Liver (tissue), 8 donors: ENCODE measurements at regions not wholly inside any gene's neighbourhood (a gene's known extent, or its start where the extent isn't known, plus 50 kb on each side); places are given as distances from the start of the nearest gene placed in this dataset.

Source experiments
- DNase-seq: peaks from one replicate; pipeline ENCODE4 v3.0.0-alpha.2; 2017; ENCODE audit warnings: low spot score
- H3K27ac ChIP-seq, 2 donors: one replicate each; pipeline ENCODE4 v1.7.0; 2013; ENCODE audit warnings: inconsistent platforms in 2 of 2, low read length in 2 of 2, control low read depth in 1 of 2, low read depth in 1 of 2, mild to moderate bottlenecking in 1 of 2
- H3K27me3 ChIP-seq, 4 donors: one replicate each; pipeline versions ENCODE4 v1.6.1 to v1.7.0; 2013; ENCODE audit warnings: low read length in 3 of 4, inconsistent platforms in 1 of 4, mild to moderate bottlenecking in 1 of 4, moderate library complexity in 1 of 4; ENCODE audit not compliant: control insufficient read depth in 4 of 4, insufficient read depth in 4 of 4
- H3K36me3 ChIP-seq, 4 donors: one replicate each; pipeline versions ENCODE4 v1.6.1 to v1.7.0; 2013; ENCODE audit warnings: low read length in 3 of 4, mild to moderate bottlenecking in 3 of 4, low read depth in 1 of 4, moderate library complexity in 1 of 4; ENCODE audit not compliant: control insufficient read depth in 4 of 4, insufficient read depth in 3 of 4
- H3K4me1 ChIP-seq, 4 donors: one replicate each; pipeline versions ENCODE4 v1.6.1 to v1.7.0; 2013; ENCODE audit warnings: low read length in 3 of 4, mild to moderate bottlenecking in 3 of 4, moderate library complexity in 1 of 4; ENCODE audit not compliant: control insufficient read depth in 4 of 4, insufficient read depth in 4 of 4
- H3K4me3 ChIP-seq, 3 donors: one replicate each; pipeline versions ENCODE4 v1.6.1 to v1.7.0; 2013; ENCODE audit warnings: low read length in 3 of 3, control low read depth in 1 of 3, low read depth in 1 of 3, mild to moderate bottlenecking in 1 of 3
- H3K9ac ChIP-seq, 2 donors: one replicate each; pipeline ENCODE4 v1.7.0; 2013; ENCODE audit warnings: low read length in 2 of 2, mild to moderate bottlenecking in 2 of 2, moderate library complexity in 2 of 2, control low read depth in 1 of 2, low read depth in 1 of 2
- H3K9me3 ChIP-seq, 4 donors: one replicate each; pipeline versions ENCODE4 v1.6.1 to v1.7.0; 2013; ENCODE audit warnings: low read length in 3 of 4; ENCODE audit not compliant: control insufficient read depth in 4 of 4
- FOXA1 ChIP-seq: IDR thresholded peaks from 2 replicates; pipeline ENCODE4 v1.6.1; 2016; ENCODE audit warnings: antibody characterized with exemption
- HNF4A ChIP-seq, 2 donors: conservative IDR thresholded peaks; 2 replicates each; pipeline ENCODE4 v1.6.1; 2016; ENCODE audit warnings: antibody characterized with exemption in 2 of 2, mild to moderate bottlenecking in 2 of 2
- JUND ChIP-seq, 2 donors: IDR thresholded peaks; 2 replicates each; pipeline ENCODE4 v1.6.1; 2016; ENCODE audit warnings: antibody characterized with exemption in 2 of 2
- NR2F2 ChIP-seq: IDR thresholded peaks from 2 replicates; pipeline ENCODE4 v1.6.1; 2016; ENCODE audit warnings: antibody characterized with exemption
- RAD21 ChIP-seq, 2 donors: IDR thresholded peaks; 2 replicates each; pipeline ENCODE4 v1.6.1; 2016; ENCODE audit warnings: antibody characterized with exemption in 2 of 2, mild to moderate bottlenecking in 2 of 2
- RXRA ChIP-seq, 2 donors: IDR thresholded peaks; 2 replicates each; pipeline ENCODE4 v1.6.1; 2017 to 2018; ENCODE audit warnings: antibody characterized with exemption in 2 of 2, mild to moderate bottlenecking in 1 of 2
- TAF1 ChIP-seq: conservative IDR thresholded peaks from 2 replicates; pipeline ENCODE4 v1.6.1; 2016; ENCODE audit warnings: antibody characterized with exemption, mild to moderate bottlenecking
- YY1 ChIP-seq: IDR thresholded peaks from 2 replicates; pipeline ENCODE4 v1.6.1; 2016; ENCODE audit warnings: antibody characterized with exemption, mild to moderate bottlenecking
- WGBS: extraction: QIAGEN DNeasy Blood & Tissue Kit; methylation state at CpG from one replicate; pipeline ENCODE4 v1.1.7; 2013; 5-methylcytosine and 5-hydroxymethylcytosine counted together
- TF ChIP-seq, protein P1 (sequence below): IDR thresholded peaks from 2 replicates; pipeline ENCODE4 v1.6.1; 2016; ENCODE audit warnings: antibody characterized with exemption
- TF ChIP-seq, protein P2 (sequence below): IDR thresholded peaks from 2 replicates; pipeline ENCODE4 v1.6.1; 2016; ENCODE audit warnings: antibody characterized with exemption
- TF ChIP-seq, protein P3 (sequence below): fragments of 150-350 bp; IDR thresholded peaks from 2 replicates; pipeline ENCODE4 v1.5.1; 2017; ENCODE audit warnings: improper control_type of control experiment, low read depth, low read length; ENCODE audit not compliant: missing input control
- donor health status: healthy.
- donor health status: healthy.
- donor health status: healthy.
- donor health status: healthy.
- donor health status: healthy.

DNA sequence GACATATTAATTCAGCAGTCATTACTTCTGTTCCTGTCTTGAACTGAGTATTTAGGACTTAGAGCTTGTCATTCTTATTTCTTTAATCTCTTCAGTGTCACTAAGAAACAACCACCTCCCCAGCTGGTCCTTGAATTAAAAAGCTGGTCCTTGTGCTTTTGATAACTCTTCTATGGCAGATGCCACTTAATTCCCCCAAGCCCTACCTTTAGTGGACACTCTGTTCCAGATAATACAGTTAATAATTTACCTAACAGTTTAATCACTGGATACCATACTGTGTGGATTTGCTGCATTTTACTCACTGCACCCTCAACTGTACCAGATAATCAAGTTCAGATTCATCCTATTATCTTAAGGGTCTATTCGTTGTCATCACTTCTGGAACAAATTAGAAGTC is 73.1 kb downstream of the SKA1 start:
- TF ChIP-seq, protein P1, sequence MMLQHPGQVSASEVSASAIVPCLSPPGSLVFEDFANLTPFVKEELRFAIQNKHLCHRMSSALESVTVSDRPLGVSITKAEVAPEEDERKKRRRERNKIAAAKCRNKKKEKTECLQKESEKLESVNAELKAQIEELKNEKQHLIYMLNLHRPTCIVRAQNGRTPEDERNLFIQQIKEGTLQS: no peak
- peak; percentile 41 for TF ChIP-seq YY1
- 11% methylated on average over 1 of the region's 1 CpG for WGBS
- no peak overlapping the region for H3K27ac ChIP-seq
- no peak overlapping the region for H3K9ac ChIP-seq
- no peaks in the 10 kb centered on the region for H3K27me3 ChIP-seq
- DNase-seq: no peak
- H3K36me3 ChIP-seq: no peaks in the 10 kb centered on the region
- H3K9me3 ChIP-seq: peaks cover 0 to 2% (median 0%) of the 10 kb centered on the region in 4 donors
- peaks cover 4 to 20% (median 16%) of the 10 kb centered on the region in 4 donors for H3K4me1 ChIP-seq
- no peak overlapping the region for H3K4me3 ChIP-seq

DNA sequence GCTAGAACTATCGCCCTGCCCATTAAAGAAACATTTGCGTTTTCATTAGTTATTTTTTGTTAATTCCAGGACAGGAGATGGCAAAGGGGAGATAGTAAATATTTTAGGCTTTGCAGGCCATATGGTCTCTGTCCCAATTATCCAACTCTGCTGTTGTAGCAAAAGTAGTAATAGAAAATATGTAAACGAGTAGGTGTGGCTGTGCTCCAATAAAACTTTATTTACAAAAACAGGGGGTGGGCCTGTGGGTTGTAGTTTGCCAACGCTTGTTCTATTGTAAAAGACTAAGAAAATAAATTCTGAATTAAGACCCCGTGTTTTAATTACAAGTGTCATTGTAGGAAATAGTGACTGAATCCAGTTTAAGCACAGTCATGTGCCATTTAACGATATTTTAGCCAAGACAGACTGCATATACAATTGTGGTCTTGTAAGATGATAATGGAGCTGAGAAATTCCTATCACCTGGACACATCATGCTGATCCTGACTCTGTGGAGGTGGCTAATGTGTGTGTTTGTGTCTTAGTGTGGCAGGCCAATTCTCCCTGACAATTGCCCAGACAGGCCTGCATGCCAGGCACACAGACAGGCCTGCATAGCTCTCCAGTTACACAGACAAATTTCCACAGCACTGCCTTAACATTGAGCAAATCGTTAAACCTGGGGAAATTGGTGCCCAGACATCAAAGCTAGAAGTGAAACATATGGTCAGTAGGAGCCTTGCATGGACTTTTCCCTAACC is 76.4 kb downstream of the SKA1 start:
- Histone ChIP-seq H3K4me1 (peaks cover 9 to 38% (median 29%) of the 10 kb centered on the region in 4 donors), H3K9ac (no peak overlapping the region), H3K4me3 (no peak overlapping the region), H3K9me3 (no peaks in the 10 kb centered on the region), H3K27ac (no peak overlapping the region), H3K36me3 (no peaks in the 10 kb centered on the region), H3K27me3 (no peaks in the 10 kb centered on the region)
- 91% methylated on average over 7 of the region's 7 CpGs for WGBS
- TF ChIP-seq, protein P2, sequence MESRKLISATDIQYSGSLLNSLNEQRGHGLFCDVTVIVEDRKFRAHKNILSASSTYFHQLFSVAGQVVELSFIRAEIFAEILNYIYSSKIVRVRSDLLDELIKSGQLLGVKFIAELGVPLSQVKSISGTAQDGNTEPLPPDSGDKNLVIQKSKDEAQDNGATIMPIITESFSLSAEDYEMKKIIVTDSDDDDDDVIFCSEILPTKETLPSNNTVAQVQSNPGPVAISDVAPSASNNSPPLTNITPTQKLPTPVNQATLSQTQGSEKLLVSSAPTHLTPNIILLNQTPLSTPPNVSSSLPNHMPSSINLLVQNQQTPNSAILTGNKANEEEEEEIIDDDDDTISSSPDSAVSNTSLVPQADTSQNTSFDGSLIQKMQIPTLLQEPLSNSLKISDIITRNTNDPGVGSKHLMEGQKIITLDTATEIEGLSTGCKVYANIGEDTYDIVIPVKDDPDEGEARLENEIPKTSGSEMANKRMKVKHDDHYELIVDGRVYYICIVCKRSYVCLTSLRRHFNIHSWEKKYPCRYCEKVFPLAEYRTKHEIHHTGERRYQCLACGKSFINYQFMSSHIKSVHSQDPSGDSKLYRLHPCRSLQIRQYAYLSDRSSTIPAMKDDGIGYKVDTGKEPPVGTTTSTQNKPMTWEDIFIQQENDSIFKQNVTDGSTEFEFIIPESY: no peak
- TF ChIP-seq, protein P3, sequence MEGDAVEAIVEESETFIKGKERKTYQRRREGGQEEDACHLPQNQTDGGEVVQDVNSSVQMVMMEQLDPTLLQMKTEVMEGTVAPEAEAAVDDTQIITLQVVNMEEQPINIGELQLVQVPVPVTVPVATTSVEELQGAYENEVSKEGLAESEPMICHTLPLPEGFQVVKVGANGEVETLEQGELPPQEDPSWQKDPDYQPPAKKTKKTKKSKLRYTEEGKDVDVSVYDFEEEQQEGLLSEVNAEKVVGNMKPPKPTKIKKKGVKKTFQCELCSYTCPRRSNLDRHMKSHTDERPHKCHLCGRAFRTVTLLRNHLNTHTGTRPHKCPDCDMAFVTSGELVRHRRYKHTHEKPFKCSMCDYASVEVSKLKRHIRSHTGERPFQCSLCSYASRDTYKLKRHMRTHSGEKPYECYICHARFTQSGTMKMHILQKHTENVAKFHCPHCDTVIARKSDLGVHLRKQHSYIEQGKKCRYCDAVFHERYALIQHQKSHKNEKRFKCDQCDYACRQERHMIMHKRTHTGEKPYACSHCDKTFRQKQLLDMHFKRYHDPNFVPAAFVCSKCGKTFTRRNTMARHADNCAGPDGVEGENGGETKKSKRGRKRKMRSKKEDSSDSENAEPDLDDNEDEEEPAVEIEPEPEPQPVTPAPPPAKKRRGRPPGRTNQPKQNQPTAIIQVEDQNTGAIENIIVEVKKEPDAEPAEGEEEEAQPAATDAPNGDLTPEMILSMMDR: no peak
- TF ChIP-seq RAD21 (IDR thresholded peaks at IDR 0.05) (no peak), RXRA (IDR thresholded peaks at IDR 0.05) (no peak), JUND (IDR thresholded peaks at IDR 0.05) (no peak), HNF4A (conservative IDR thresholded peaks at IDR 0.05) (no peak), YY1 (no peak)
- DNase-seq: no peak

DNA sequence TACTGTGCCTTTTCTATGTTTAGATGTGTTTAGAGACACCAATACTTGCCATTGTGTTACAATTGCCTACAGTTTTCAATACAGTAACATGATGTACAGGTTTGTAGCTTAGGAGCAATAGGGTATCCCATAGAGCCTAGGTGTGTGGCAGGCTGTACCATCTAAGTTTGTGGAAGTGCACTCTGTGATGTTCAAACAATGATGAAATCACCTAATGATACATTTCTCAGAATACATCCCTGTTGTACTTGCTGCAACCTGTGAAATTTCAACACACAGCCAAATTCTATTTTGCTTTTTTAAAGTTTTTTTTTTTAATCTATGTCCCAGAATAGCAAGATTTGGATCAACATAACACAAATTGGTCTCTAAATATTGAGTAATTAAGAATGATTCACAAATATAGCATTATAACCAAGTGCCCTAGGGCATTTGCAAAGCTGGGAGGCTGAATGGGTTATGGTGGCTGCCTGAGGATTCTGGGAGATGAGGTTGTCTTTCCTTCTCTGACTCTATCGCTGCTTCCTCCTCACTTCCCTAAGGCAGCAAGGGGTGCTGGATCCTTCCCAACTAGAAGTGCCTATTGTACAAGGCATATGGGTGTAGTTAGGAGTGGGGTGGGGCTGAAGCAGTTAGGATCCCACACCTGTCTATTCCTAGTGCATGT is 78.3 kb downstream of the SKA1 start:
- peak overlapping the region; percentile 85 to 96 for H3K27ac ChIP-seq
- no peaks in the 10 kb centered on the region for H3K36me3 ChIP-seq
- H3K9me3 ChIP-seq: no peaks in the 10 kb centered on the region
- WGBS: 55% methylated on average over 1 of the region's 1 CpG
- no peak for DNase-seq
- no peak overlapping the region for H3K4me3 ChIP-seq
- H3K9ac ChIP-seq: no peak overlapping the region
- H3K27me3 ChIP-seq: no peaks in the 10 kb centered on the region
- peaks cover 11 to 28% (median 22%) of the 10 kb centered on the region in 4 donors for H3K4me1 ChIP-seq
- TF ChIP-seq JUND (IDR thresholded peaks at IDR 0.05): peak in 1 of 2 donors; percentile 22
- no peak for TF ChIP-seq TAF1
- TF ChIP-seq, protein P2: no peak
- TF ChIP-seq NR2F2: no peak
- TF ChIP-seq, protein P3: no peak
- peak; percentile 25 to 43 for TF ChIP-seq RXRA (IDR thresholded peaks at IDR 0.05)
- TF ChIP-seq FOXA1: no peak
- TF ChIP-seq, protein P1: peak; percentile 81
- no peak for TF ChIP-seq RAD21 (IDR thresholded peaks at IDR 0.05)
